GM23338 (cell line): ENCODE measurements at regions not wholly inside any gene's neighbourhood (a gene's known extent, or its start where the extent isn't known, plus 50 kb on each side); places are given as distances from the start of the nearest gene placed in this dataset.

Source experiments
- ATAC-seq: fragments of 200-7000 bp; cut with Tn5 transposase; 3 replicates; pipeline ENCODE4 v1.9.1; 2020
- DNase-seq: peaks from one replicate; pipeline ENCODE4 v3.0.0-alpha.2; 2015; ENCODE audit warnings: low spot score
- H2AFZ ChIP-seq: fragments of 200-600 bp; sonication (generic); 2 replicates; pipeline ENCODE4 v1.8.0; 2016; ENCODE audit warnings: antibody characterized with exemption, mild to moderate bottlenecking, moderate library complexity
- H3F3A ChIP-seq: fragments of 200-600 bp; sonication (generic); replicated peaks from 2 replicates; pipeline ENCODE4 v1.8.0; 2017; ENCODE audit warnings: antibody characterized with exemption, mixed run types, low read depth
- H3K27ac ChIP-seq: fragments of 200-600 bp; sonication (generic); 2 replicates; pipeline ENCODE4 v1.6.1; 2016; ENCODE audit warnings: low read depth
- H3K27me3 ChIP-seq: fragments of 200-600 bp; sonication (generic); 2 replicates; pipeline ENCODE4 v1.8.0; 2016; ENCODE audit warnings: mild to moderate bottlenecking, mixed run types, moderate library complexity; ENCODE audit not compliant: insufficient read depth
- H3K36me3 ChIP-seq: fragments of 200-600 bp; sonication (generic); 2 replicates; pipeline ENCODE4 v1.8.0; 2016; ENCODE audit warnings: mild to moderate bottlenecking; ENCODE audit not compliant: insufficient read depth
- H3K4me1 ChIP-seq: fragments of 200-600 bp; sonication (generic); 2 replicates; pipeline ENCODE4 v1.8.0; 2016; ENCODE audit warnings: mild to moderate bottlenecking, moderate library complexity; ENCODE audit not compliant: insufficient read depth
- H3K4me2 ChIP-seq: fragments of 200-600 bp; sonication (generic); 2 replicates; pipeline ENCODE4 v1.7.1; 2017; ENCODE audit warnings: mixed run types
- H3K4me3 ChIP-seq: fragments of 200-600 bp; sonication (generic); 2 replicates; pipeline ENCODE4 v1.6.1; 2016; ENCODE audit warnings: mixed run types
- H3K79me2 ChIP-seq: fragments of 200-600 bp; sonication (generic); replicated peaks from 2 replicates; pipeline ENCODE4 v1.8.0; 2017; ENCODE audit warnings: mild to moderate bottlenecking; ENCODE audit not compliant: insufficient read depth
- H3K9me2 ChIP-seq: fragments of 200-600 bp; sonication (generic); 2 replicates; pipeline ENCODE4 v1.8.0; 2017; ENCODE audit not compliant: insufficient read depth
- H4K20me1 ChIP-seq: fragments of 200-600 bp; sonication (generic); replicated peaks from 2 replicates; pipeline ENCODE4 v1.8.0; 2017; ENCODE audit warnings: mild to moderate bottlenecking; ENCODE audit not compliant: insufficient read depth
- H3K27ac Mint-ChIP-seq: 2 replicates; pipeline ENCODE4 v1.8.0; 2020; ENCODE audit warnings: inconsistent platforms, mild to moderate bottlenecking, moderate library complexity, mixed read lengths
- H3K27me3 Mint-ChIP-seq: 3 replicates; pipeline ENCODE4 v1.8.0; 2022; ENCODE audit warnings: low read depth, mild to moderate bottlenecking, moderate library complexity, mixed read lengths, inconsistent platforms; ENCODE audit not compliant: insufficient read depth, poor library complexity
- H3K36me3 Mint-ChIP-seq: 3 replicates; pipeline ENCODE4 v1.8.0; 2021; ENCODE audit warnings: low read depth, mild to moderate bottlenecking, inconsistent platforms, moderate library complexity, mixed read lengths
- H3K4me1 Mint-ChIP-seq: 3 replicates; pipeline ENCODE4 v1.8.0; 2020; ENCODE audit warnings: mild to moderate bottlenecking, inconsistent platforms, mixed read lengths
- H3K4me3 Mint-ChIP-seq: 3 replicates; pipeline ENCODE4 v1.8.0; 2021; ENCODE audit warnings: moderate library complexity, mild to moderate bottlenecking, inconsistent platforms, mixed read lengths
- H3K9me3 Mint-ChIP-seq: 3 replicates; pipeline ENCODE4 v1.8.0; 2020; ENCODE audit warnings: moderate library complexity, mild to moderate bottlenecking, inconsistent platforms, mixed read lengths
- EZH2phosphoT487 ChIP-seq: fragments of 200-600 bp; sonication (generic); IDR thresholded peaks from one replicate; pipeline ENCODE4 v1.8.1; 2018; ENCODE audit warnings: antibody characterized with exemption; ENCODE audit not compliant: unreplicated experiment
- NANOG ChIP-seq: IDR thresholded peaks from 2 replicates; pipeline ENCODE4 v1.6.1; 2016; ENCODE audit warnings: antibody characterized with exemption, borderline replicate concordance
- TF ChIP-seq, protein P1 (sequence below): fragments of 250-450 bp; sonication (Bioruptor Pico); IDR thresholded peaks from 2 replicates; pipeline ENCODE4 v1.5.0; 2020; ENCODE audit warnings: mild to moderate bottlenecking, moderate library complexity
- TF ChIP-seq, protein P2 (sequence below), 2 experiments: fragments of 200-600 bp in 1 of 2; sonication (generic) in 1 of 2; conservative IDR thresholded peaks; 2 replicates each; pipeline versions ENCODE4 v1.5.1 to v1.6.1; 2016 to 2017; ENCODE audit warnings: antibody characterized with exemption in 2 of 2, low read depth in 2 of 2, mild to moderate bottlenecking in 2 of 2, moderate library complexity in 1 of 2

DNA sequence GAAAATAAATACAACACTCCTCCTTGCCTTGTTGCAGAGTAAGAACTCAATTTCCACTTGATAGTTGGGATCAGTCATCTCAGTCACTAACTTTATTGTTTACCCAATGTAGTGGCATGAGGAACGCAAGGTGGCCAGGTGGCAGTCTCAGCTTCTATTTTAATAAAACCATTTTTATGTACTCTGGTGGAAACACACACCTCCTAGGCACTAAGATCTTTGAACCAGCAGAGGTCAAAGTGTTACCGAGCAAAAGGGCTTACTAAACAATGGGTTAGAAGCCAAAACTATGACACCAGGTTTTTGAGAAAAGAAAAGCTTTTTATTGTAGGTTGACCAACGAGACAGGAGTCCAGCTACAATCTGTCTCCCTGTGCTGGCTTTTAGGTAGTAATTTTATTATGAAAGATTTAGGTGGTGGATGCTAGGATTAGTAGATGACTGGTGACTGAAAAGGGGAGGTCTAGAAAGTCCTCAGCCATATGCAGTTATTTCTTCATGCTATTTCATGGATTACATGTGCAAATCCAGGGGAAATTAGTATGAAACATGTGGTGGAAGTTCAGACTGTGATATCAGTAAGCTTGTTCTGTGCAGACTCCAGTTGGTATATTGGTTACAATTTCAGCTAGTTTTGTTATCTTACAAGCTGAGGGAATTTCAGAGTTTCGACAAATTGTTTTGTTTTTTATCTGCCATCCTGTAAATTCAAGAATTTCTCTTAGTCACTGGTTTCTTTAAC is 122.3 kb downstream of the PCTP start (continued):
- TF ChIP-seq, protein P1, sequence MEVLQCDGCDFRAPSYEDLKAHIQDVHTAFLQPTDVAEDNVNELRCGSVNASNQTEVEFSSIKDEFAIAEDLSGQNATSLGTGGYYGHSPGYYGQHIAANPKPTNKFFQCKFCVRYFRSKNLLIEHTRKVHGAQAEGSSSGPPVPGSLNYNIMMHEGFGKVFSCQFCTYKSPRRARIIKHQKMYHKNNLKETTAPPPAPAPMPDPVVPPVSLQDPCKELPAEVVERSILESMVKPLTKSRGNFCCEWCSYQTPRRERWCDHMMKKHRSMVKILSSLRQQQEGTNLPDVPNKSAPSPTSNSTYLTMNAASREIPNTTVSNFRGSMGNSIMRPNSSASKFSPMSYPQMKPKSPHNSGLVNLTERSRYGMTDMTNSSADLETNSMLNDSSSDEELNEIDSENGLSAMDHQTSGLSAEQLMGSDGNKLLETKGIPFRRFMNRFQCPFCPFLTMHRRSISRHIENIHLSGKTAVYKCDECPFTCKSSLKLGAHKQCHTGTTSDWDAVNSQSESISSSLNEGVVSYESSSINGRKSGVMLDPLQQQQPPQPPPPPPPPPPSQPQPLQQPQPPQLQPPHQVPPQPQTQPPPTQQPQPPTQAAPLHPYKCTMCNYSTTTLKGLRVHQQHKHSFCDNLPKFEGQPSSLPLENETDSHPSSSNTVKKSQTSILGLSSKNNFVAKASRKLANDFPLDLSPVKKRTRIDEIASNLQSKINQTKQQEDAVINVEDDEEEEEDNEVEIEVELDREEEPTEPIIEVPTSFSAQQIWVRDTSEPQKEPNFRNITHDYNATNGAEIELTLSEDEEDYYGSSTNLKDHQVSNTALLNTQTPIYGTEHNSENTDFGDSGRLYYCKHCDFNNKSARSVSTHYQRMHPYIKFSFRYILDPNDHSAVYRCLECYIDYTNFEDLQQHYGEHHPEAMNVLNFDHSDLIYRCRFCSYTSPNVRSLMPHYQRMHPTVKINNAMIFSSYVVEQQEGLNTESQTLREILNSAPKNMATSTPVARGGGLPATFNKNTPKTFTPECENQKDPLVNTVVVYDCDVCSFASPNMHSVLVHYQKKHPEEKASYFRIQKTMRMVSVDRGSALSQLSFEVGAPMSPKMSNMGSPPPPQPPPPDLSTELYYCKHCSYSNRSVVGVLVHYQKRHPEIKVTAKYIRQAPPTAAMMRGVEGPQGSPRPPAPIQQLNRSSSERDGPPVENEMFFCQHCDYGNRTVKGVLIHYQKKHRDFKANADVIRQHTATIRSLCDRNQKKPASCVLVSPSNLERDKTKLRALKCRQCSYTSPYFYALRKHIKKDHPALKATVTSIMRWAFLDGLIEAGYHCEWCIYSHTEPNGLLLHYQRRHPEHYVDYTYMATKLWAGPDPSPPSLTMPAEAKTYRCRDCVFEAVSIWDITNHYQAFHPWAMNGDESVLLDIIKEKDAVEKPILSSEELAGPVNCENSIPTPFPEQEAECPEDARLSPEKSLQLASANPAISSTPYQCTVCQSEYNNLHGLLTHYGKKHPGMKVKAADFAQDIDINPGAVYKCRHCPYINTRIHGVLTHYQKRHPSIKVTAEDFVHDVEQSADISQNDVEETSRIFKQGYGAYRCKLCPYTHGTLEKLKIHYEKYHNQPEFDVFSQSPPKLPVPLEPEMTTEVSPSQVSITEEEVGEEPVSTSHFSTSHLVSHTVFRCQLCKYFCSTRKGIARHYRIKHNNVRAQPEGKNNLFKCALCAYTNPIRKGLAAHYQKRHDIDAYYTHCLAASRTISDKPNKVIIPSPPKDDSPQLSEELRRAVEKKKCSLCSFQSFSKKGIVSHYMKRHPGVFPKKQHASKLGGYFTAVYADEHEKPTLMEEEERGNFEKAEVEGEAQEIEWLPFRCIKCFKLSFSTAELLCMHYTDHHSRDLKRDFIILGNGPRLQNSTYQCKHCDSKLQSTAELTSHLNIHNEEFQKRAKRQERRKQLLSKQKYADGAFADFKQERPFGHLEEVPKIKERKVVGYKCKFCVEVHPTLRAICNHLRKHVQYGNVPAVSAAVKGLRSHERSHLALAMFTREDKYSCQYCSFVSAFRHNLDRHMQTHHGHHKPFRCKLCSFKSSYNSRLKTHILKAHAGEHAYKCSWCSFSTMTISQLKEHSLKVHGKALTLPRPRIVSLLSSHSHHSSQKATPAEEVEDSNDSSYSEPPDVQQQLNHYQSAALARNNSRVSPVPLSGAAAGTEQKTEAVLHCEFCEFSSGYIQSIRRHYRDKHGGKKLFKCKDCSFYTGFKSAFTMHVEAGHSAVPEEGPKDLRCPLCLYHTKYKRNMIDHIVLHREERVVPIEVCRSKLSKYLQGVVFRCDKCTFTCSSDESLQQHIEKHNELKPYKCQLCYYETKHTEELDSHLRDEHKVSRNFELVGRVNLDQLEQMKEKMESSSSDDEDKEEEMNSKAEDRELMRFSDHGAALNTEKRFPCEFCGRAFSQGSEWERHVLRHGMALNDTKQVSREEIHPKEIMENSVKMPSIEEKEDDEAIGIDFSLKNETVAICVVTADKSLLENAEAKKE (CRISPR knock-in tag), result no peak
- no peak for TF ChIP-seq EZH2phosphoT487

DNA sequence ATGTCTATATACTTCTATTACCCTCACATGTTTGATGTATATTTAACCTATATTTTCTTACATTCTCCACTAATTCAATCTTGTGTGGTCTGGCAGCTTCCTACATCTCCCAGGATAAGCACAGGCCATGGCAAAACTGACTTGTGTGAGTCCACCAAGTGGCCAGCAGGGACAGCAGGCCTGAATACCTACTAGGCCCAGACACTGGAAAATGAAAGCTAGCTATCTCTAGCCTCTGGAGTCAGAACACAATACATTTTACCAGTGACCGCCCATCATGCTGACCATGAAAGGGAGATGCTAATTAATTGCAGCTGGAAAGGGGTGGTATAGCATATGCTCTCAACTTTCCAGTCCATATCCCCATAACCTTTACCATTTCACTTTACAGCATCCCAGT is 132.3 kb downstream of the PCTP start:
- Mint-ChIP-seq H3K27ac (no peak overlapping the region), H3K27me3 (no peaks in the 10 kb centered on the region), H3K4me3 (no peak overlapping the region), H3K9me3 (0 out of 3 replicates have a peak, but pooled peaks cover 1% of the 10 kb centered on the region), H3K36me3 (no peaks in the 10 kb centered on the region), H3K4me1 (no peaks in the 10 kb centered on the region)
- Histone ChIP-seq H4K20me1 (no peaks in the 10 kb centered on the region), H3K4me2 (no peak overlapping the region), H3K36me3 (no peaks in the 10 kb centered on the region), H3K9me2 (peaks cover 20% of the 10 kb centered on the region), H3K4me3 (no peak overlapping the region), H3K4me1 (no peaks in the 10 kb centered on the region), H3K27me3 (no peaks in the 10 kb centered on the region), H3K79me2 (no peaks in the 10 kb centered on the region), H3K27ac (no peak overlapping the region), H2AFZ (no peak overlapping the region), H3F3A (no peaks in the 10 kb centered on the region)
- ATAC-seq, result peak; percentile 65; the same call in 2 of the 3 replicates
- peak; percentile 44 for DNase-seq
- TF ChIP-seq NANOG, result no peak
- TF ChIP-seq, protein P2, sequence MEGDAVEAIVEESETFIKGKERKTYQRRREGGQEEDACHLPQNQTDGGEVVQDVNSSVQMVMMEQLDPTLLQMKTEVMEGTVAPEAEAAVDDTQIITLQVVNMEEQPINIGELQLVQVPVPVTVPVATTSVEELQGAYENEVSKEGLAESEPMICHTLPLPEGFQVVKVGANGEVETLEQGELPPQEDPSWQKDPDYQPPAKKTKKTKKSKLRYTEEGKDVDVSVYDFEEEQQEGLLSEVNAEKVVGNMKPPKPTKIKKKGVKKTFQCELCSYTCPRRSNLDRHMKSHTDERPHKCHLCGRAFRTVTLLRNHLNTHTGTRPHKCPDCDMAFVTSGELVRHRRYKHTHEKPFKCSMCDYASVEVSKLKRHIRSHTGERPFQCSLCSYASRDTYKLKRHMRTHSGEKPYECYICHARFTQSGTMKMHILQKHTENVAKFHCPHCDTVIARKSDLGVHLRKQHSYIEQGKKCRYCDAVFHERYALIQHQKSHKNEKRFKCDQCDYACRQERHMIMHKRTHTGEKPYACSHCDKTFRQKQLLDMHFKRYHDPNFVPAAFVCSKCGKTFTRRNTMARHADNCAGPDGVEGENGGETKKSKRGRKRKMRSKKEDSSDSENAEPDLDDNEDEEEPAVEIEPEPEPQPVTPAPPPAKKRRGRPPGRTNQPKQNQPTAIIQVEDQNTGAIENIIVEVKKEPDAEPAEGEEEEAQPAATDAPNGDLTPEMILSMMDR (conservative IDR thresholded peaks at IDR 0.05; ENCODE audit: low read depth in 2 of 2), result peak; percentile 15 to 32; a peak in 1 of 4 replicates
